PFSK-1 (cell line): ENCODE measurements at regions not wholly inside any gene's neighbourhood (a gene's known extent, or its start where the extent isn't known, plus 50 kb on each side); places are given as distances from the start of the nearest gene placed in this dataset.

Source experiments
- FOXP2 ChIP-seq: optimal IDR thresholded peaks from 2 replicates; pipeline ENCODE3; 2011; ENCODE audit warnings: borderline replicate concordance, control low read depth, inconsistent platforms; ENCODE audit not compliant: insufficient read depth; ENCODE audit errors: extremely low read length, extremely low read depth
- POLR2AphosphoS5 ChIP-seq: IDR thresholded peaks from 2 replicates; pipeline ENCODE4 v1.6.1; 2012; ENCODE audit warnings: low read depth, mild to moderate bottlenecking, control low read depth, low read length, moderate library complexity
- SIN3A ChIP-seq: IDR thresholded peaks from 2 replicates; pipeline ENCODE4 v1.6.1; 2012; ENCODE audit warnings: mild to moderate bottlenecking, low read length, moderate library complexity, borderline replicate concordance; ENCODE audit not compliant: insufficient read depth
- TAF1 ChIP-seq: IDR thresholded peaks from 2 replicates; pipeline ENCODE4 v1.6.1; 2012; ENCODE audit warnings: low read length, control low read depth, borderline replicate concordance; ENCODE audit not compliant: insufficient read depth
- TF ChIP-seq, protein P1 (sequence below), 2 experiments: IDR thresholded peaks; 2 replicates each; pipeline versions ENCODE4 v1.6.1 to v1.8.0; 2011 to 2012; ENCODE audit warnings: low read depth in 2 of 2, low read length in 2 of 2, control low read depth in 1 of 2, inconsistent platforms in 1 of 2, mild to moderate bottlenecking in 1 of 2, moderate library complexity in 1 of 2; ENCODE audit not compliant: insufficient read depth in 1 of 2

DNA sequence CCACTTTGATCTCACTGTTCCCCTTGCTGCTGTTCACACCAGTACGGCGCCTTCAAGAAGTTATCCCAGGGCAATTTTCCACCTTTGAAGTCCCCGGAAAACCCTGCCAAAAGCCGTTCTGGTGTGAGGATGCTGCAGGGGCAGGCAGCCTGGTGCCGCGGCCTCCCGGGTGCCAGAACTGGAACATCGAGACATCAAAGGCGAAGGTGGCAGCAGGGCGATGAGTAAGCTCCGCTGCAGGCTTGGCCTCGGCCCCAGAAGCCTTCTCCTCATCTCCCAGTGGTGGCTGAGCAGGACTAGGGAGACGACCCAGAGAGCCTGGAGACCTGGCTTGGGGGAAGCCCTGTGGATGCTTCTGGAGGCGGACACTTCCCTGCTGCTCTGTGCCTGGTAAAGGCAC is 115.3 kb upstream of the MSX2 start:
- TF ChIP-seq POLR2AphosphoS5 (no peak), SIN3A (no peak), FOXP2 (no peak), TAF1 (no peak)
- TF ChIP-seq, protein P1, sequence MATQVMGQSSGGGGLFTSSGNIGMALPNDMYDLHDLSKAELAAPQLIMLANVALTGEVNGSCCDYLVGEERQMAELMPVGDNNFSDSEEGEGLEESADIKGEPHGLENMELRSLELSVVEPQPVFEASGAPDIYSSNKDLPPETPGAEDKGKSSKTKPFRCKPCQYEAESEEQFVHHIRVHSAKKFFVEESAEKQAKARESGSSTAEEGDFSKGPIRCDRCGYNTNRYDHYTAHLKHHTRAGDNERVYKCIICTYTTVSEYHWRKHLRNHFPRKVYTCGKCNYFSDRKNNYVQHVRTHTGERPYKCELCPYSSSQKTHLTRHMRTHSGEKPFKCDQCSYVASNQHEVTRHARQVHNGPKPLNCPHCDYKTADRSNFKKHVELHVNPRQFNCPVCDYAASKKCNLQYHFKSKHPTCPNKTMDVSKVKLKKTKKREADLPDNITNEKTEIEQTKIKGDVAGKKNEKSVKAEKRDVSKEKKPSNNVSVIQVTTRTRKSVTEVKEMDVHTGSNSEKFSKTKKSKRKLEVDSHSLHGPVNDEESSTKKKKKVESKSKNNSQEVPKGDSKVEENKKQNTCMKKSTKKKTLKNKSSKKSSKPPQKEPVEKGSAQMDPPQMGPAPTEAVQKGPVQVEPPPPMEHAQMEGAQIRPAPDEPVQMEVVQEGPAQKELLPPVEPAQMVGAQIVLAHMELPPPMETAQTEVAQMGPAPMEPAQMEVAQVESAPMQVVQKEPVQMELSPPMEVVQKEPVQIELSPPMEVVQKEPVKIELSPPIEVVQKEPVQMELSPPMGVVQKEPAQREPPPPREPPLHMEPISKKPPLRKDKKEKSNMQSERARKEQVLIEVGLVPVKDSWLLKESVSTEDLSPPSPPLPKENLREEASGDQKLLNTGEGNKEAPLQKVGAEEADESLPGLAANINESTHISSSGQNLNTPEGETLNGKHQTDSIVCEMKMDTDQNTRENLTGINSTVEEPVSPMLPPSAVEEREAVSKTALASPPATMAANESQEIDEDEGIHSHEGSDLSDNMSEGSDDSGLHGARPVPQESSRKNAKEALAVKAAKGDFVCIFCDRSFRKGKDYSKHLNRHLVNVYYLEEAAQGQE (IDR thresholded peaks at IDR 0.05; ENCODE audit: insufficient read depth in 1 of 2, low read depth in 2 of 2, low read length in 2 of 2) = no peak

DNA sequence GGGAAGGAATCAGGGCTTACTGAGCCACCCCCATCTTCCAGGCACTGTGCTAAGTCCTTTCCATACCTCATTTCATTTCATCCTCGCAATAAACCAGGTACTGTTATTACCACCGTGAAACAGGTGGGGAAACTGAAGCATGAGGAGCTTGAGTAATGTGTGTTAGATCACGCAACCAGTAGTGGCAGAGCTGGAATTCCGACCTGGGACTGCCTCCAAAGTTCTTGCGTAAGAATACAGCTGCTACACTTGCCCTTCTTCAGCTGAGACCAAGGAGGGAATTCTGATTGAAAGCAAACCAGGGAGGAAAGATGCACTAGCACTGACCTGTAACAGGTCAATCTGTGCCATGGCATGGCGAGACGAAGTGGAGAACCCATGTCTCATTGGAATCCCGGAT is 113.4 kb upstream of the MSX2 start:
- TF ChIP-seq SIN3A = no peak
- no peak for TF ChIP-seq TAF1
- no peak for TF ChIP-seq POLR2AphosphoS5
- TF ChIP-seq, protein P1 (IDR thresholded peaks at IDR 0.05; ENCODE audit: insufficient read depth in 1 of 2, low read depth in 2 of 2, low read length in 2 of 2) = no peak
- no peak for TF ChIP-seq FOXP2

DNA sequence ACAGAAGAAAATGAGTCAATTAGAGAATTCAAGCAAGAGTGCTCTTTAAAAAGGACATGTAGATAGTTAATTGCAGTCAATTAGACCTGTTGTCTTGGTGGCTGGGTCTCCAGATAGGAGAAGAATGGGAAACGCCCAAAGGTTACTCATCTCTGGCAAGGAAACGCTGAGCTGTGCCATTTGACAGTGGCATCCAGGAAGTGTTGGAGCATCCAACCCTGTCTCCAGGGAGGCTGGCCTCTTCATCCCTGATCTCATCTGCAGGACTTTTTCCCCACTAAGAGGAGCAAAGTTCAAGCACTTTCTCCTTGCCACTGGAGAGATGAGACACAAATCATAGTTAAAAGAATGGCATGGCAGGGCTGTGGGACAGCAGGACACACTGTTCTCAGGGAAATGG is 111.7 kb upstream of the MSX2 start:
- no peak for TF ChIP-seq FOXP2
- no peak for TF ChIP-seq SIN3A
- no peak for TF ChIP-seq POLR2AphosphoS5
- TF ChIP-seq, protein P1 (IDR thresholded peaks at IDR 0.05; ENCODE audit: insufficient read depth in 1 of 2, low read depth in 2 of 2, low read length in 2 of 2) = no peak
- TF ChIP-seq TAF1 = no peak

DNA sequence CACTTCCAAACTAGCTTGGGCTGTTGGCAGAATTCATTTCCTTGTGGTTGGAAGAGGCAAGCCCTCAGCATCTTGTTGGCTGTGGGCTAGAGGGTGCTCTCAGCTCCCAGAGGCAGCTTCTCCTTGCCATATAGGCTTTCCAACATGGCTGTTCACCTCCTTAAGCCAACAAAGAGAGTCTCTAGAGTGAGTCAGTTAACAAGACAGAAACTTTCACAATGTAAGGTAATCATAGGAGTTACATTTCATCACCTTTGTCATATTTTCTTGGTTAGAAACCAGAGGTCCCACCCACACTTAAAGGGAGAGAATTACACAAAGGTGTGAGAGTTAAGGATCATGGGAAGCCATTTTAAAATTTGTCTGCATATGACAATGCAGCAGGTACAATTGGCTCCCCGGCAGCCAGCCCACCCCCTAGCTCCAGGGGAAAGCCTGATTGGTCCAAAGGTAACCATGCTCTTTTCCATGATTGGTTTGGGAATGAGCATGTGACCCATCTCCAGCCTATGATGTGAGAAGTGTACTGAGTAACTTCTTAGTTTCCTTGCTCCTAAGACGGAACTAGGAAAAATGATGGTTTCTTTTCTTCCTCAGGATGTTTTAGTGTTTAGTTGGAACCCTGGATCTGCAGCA is 109.8 kb upstream of the MSX2 start:
- TF ChIP-seq TAF1 (no peak), POLR2AphosphoS5 (no peak), SIN3A (no peak), FOXP2 (no peak)
- TF ChIP-seq, protein P1 (IDR thresholded peaks at IDR 0.05; ENCODE audit: insufficient read depth in 1 of 2, low read depth in 2 of 2, low read length in 2 of 2) = no peak
